Lower lobe of right lung (tissue), 2 donors: ENCODE measurements at regions not wholly inside any gene's neighbourhood (a gene's known extent, or its start where the extent isn't known, plus 50 kb on each side); places are given as distances from the start of the nearest gene placed in this dataset.

Source experiments
- ATAC-seq, 2 donors: fragments of 200-7000 bp; cut with Tn5 transposase; one replicate each; pipeline ENCODE4 v1.9.1; 2020 to 2022; ENCODE audit warnings: mild to moderate bottlenecking in 2 of 2, moderate library complexity in 2 of 2
- DNase-seq: peaks from one replicate; pipeline ENCODE4 v3.0.0-alpha.2; 2020
- H3K27ac ChIP-seq: fragments of 200-600 bp; one replicate; pipeline ENCODE4 v1.8.0; 2022
- H3K27me3 ChIP-seq: fragments of 200-600 bp; one replicate; pipeline ENCODE4 v1.8.0; 2022; ENCODE audit warnings: low read depth
- H3K36me3 ChIP-seq: fragments of 200-600 bp; one replicate; pipeline ENCODE4 v1.8.0; 2022; ENCODE audit warnings: mild to moderate bottlenecking
- H3K4me1 ChIP-seq: fragments of 200-600 bp; one replicate; pipeline ENCODE4 v1.8.0; 2022
- H3K4me3 ChIP-seq: fragments of 200-600 bp; one replicate; pipeline ENCODE4 v1.8.0; 2022; ENCODE audit warnings: mild to moderate bottlenecking
- H3K9me3 ChIP-seq: fragments of 200-600 bp; one replicate; pipeline ENCODE4 v1.8.0; 2022
- CTCF ChIP-seq: fragments of 200-600 bp; IDR thresholded peaks from one replicate; pipeline ENCODE4 v1.8.0; 2022; ENCODE audit warnings: antibody characterized with exemption, mild to moderate bottlenecking
- intact Hi-C: fragments of 100-400 bp; cut with DNase I; formaldehyde crosslinking; loops from one replicate; pipeline ENCODE4 v1.11.0; 2022
- donor health status: DM: no; HTN: yes; CAD: no; lungs with severe emphysema.

GRCh38 chr9:75644649-75645048 lies 245.8 kb upstream of the PCSK5 start:
- Histone ChIP-seq H3K9me3 (no peaks in the 10 kb centered on the region), H3K27me3 (no peaks in the 10 kb centered on the region), H3K4me1 (no peaks in the 10 kb centered on the region), H3K4me3 (no peak overlapping the region), H3K36me3 (no peaks in the 10 kb centered on the region), H3K27ac (no peak overlapping the region)
- no peak for DNase-seq
- no peak for TF ChIP-seq CTCF
- no peak for ATAC-seq
- intact Hi-C loops = no loop called here

- no peak for TF ChIP-seq CTCF
- DNase-seq = no peak
- H3K9me3 ChIP-seq = no peaks in the 10 kb centered on the region
- no peak for ATAC-seq
- H3K36me3 ChIP-seq = no peaks in the 10 kb centered on the region
- no peak overlapping the region for H3K4me3 ChIP-seq
- no peaks in the 10 kb centered on the region for H3K4me1 ChIP-seq
- no peak overlapping the region for H3K27ac ChIP-seq
- intact Hi-C loops = no loop called here
- H3K27me3 ChIP-seq = no peaks in the 10 kb centered on the region
Observed at GRCh38 chr9:75648034-75648433, 242.4 kb upstream of the PCSK5 start.

- ATAC-seq (no peak), DNase-seq (no peak)
- H3K4me3 ChIP-seq = no peak overlapping the region
- intact Hi-C loops = no loop called here
- TF ChIP-seq CTCF = no peak
- no peaks in the 10 kb centered on the region for H3K27me3 ChIP-seq
- H3K9me3 ChIP-seq = no peaks in the 10 kb centered on the region
- H3K4me1 ChIP-seq = no peaks in the 10 kb centered on the region
- H3K36me3 ChIP-seq = no peaks in the 10 kb centered on the region
- no peak overlapping the region for H3K27ac ChIP-seq
Observed at GRCh38 chr9:75649060-75649459, 241.4 kb upstream of the PCSK5 start.

- no peak for TF ChIP-seq CTCF
- H3K4me1 ChIP-seq = no peaks in the 10 kb centered on the region
- H3K9me3 ChIP-seq = no peaks in the 10 kb centered on the region
- no peaks in the 10 kb centered on the region for H3K27me3 ChIP-seq
- ATAC-seq = no peak
- no peak overlapping the region for H3K4me3 ChIP-seq
- intact Hi-C loops = no loop called here
- H3K36me3 ChIP-seq = no peaks in the 10 kb centered on the region
- DNase-seq = no peak
- H3K27ac ChIP-seq = no peak overlapping the region
Observed at GRCh38 chr9:75651709-75652108, 238.8 kb upstream of the PCSK5 start.

- intact Hi-C loops = no loop called here
- no peaks in the 10 kb centered on the region for H3K36me3 ChIP-seq
- no peaks in the 10 kb centered on the region for H3K4me1 ChIP-seq
- H3K9me3 ChIP-seq = no peaks in the 10 kb centered on the region
- H3K4me3 ChIP-seq = no peak overlapping the region
- no peak overlapping the region for H3K27ac ChIP-seq
- no peak for DNase-seq
- no peak for TF ChIP-seq CTCF
- ATAC-seq = no peak
- no peaks in the 10 kb centered on the region for H3K27me3 ChIP-seq
Observed at GRCh38 chr9:75653335-75653734, 237.1 kb upstream of the PCSK5 start.

- intact Hi-C loops = no loop called here
Observed at GRCh38 chr9:75653750-75654149, 236.7 kb upstream of the PCSK5 start.

More at GRCh38 chr9:75653750-75654149, 236.7 kb upstream of the PCSK5 start:
- Histone ChIP-seq H3K4me3 (no peak overlapping the region), H3K27me3 (no peaks in the 10 kb centered on the region), H3K9me3 (no peaks in the 10 kb centered on the region), H3K4me1 (no peaks in the 10 kb centered on the region), H3K36me3 (no peaks in the 10 kb centered on the region), H3K27ac (no peak overlapping the region)
- TF ChIP-seq CTCF = no peak
- DNase-seq (no peak), ATAC-seq (no peak)
